H7 (cell line): ENCODE measurements at regions not wholly inside any gene's neighbourhood (a gene's known extent, or its start where the extent isn't known, plus 50 kb on each side); places are given as distances from the start of the nearest gene placed in this dataset.
"Not testable (repeated sequence)": the region's sequence is repeated elsewhere in the genome, so short reads cannot be mapped to it uniquely, and the experiment has no call there.

Experiments
- DNase-seq: peaks from one replicate; pipeline ENCODE4 v3.0.0; 2012
- H3K27me3 ChIP-seq: 2 replicates; pipeline ENCODE4 v1.6.0; 2011; ENCODE audit warnings: mild to moderate bottlenecking, low read length; ENCODE audit not compliant: control insufficient read depth, insufficient read depth
- H3K36me3 ChIP-seq: replicated peaks from 2 replicates; pipeline ENCODE4 v1.5.1; 2011; ENCODE audit warnings: low read length; ENCODE audit not compliant: control insufficient read depth, insufficient read depth
- H3K4me3 ChIP-seq: 2 replicates; pipeline ENCODE4 v1.5.1; 2011; ENCODE audit warnings: low read depth, mild to moderate bottlenecking, control low read depth, low read length, moderate library complexity; ENCODE audit not compliant: insufficient read depth

DNA sequence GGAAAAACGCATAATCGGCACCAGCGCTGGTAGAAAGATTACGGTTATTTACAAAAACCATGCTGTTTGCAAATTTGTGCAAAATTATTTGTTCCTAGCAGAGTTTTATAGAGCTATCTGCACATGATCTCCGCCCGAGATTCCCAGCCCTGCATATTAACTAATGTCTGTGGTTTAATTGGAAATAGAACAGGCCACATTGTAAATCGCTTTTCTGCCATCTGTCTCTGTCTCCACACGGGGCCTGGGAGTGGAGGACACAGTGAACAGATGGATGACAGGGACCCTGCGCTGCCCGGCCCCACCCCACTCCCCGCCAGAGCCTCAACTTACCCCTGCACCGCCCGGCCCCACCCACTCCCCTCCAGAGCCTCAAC, 126.9 kb downstream of the FAM53A start:
- Histone ChIP-seq H3K27me3 (no peaks in the 10 kb centered on the region), H3K36me3 (no peaks in the 10 kb centered on the region), H3K4me3 (no peak overlapping the region)
- no peak for DNase-seq

- peak; percentile 86 for DNase-seq
- H3K4me3 ChIP-seq, result no peak overlapping the region
- no peaks in the 10 kb centered on the region for H3K36me3 ChIP-seq
- no peaks in the 10 kb centered on the region for H3K27me3 ChIP-seq
Observed at GRCh38 chr4:1556541-1557220, 127.4 kb downstream of the FAM53A start.

DNA sequence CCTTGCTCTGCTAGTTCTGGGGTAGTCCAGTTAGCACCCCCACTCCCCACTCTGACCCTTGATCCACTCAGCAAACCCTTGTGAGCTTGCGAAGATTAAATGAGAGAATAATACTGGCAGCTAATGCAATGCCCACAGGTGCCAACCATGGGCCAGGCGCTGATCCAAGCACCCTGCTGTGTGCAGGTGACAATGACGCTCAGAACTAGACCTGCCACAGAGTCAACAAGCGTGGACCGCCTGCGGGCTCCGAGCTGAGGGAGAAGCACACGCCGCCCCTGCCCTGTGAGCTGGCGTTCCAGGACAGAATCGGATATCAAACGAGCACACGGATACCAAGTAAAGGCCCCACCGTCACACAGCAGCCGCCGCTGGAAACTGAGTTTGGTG, 129.2 kb downstream of the FAM53A start:
- no peak overlapping the region for H3K4me3 ChIP-seq
- H3K27me3 ChIP-seq, result no peaks in the 10 kb centered on the region
- H3K36me3 ChIP-seq, result no peaks in the 10 kb centered on the region
- no peak for DNase-seq

- Histone ChIP-seq H3K36me3 (no peaks in the 10 kb centered on the region), H3K27me3 (no peaks in the 10 kb centered on the region), H3K4me3 (no peak overlapping the region)
- DNase-seq, result no peak
Observed at GRCh38 chr4:1554246-1554875, 129.8 kb downstream of the FAM53A start.

GRCh38 chr4:1553365-1553764, 130.7 kb downstream of the FAM53A start:
- Histone ChIP-seq H3K27me3 (no peaks in the 10 kb centered on the region), H3K36me3 (no peaks in the 10 kb centered on the region), H3K4me3 (no peak overlapping the region)
- no peak for DNase-seq

DNA sequence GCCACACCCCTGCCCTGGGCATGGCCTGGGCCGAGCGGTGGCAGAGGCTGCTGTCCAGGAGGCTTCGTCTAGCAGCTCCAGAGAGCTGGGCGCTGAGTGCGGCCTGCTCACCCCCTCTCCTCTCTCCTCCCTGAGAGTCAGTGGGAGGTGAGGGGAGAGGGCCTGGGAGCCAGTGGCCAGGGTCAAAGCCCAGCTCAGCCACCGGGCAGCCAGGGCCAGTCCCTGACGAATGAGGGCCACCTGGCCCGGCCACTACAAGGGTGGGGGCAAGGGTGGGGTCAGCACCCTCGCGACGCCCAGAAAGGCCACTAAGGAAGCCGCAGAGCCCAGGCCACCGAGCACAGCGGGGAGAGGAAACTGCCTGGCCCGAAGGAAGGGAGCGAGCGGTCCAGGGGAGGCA, 131.7 kb downstream of the FAM53A start:
- Histone ChIP-seq H3K27me3 (no peaks in the 10 kb centered on the region), H3K4me3 (no peak overlapping the region), H3K36me3 (no peaks in the 10 kb centered on the region)
- no peak for DNase-seq

GRCh38 chr4:1551211-1551610, 132.9 kb downstream of the FAM53A start:
- H3K36me3 ChIP-seq, result no peaks in the 10 kb centered on the region
- no peak overlapping the region for H3K4me3 ChIP-seq
- H3K27me3 ChIP-seq, result no peaks in the 10 kb centered on the region
- DNase-seq, result no peak

DNA sequence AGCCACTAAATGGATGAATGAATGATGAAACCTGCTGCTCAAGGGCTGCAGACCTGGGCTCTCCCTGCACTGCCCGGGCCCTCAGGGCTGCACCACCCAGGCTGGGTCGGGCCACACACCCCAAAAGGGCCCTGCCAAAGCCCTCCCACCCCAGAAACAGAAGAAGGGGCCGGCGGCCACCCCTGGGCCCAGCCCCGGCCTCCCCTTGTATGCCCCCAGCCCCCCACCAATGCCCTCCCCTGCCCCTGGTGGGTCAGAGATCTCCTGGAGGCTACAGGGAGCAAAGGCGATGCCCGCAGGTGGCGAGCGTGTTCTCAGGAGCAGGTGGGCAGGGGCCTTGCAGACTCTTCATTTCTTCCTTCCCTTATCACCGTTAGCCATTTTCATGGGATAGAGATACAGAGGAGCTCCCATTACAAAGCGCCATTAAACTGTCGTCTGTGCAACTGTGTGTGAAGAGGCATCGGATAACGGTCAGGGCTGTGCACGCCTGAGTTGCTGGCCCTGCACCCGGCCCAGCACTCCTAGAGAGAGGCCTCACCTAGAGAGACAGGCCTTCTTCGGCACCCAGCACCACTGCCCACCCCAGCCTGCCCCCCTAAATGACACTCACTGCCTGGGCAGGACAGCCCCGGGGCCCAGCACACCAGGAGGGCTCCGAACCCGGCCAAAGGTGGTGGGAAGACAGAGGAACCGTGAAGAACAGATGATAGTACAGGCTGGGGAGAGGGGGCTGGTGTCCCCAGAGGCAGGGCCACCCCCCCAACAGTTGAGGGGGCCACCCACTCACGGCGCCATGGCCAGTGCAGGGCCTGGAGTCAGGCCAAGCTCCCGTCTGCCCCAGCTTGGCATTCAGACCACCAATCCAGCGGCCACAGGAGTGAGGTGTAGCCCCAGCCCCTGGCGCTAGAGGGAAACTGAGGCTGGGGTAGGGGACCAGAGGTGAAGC, 133.7 kb downstream of the FAM53A start:
- no peak for DNase-seq
- Histone ChIP-seq H3K27me3 (no peaks in the 10 kb centered on the region), H3K36me3 (no peaks in the 10 kb centered on the region), H3K4me3 (no peak overlapping the region)

DNA sequence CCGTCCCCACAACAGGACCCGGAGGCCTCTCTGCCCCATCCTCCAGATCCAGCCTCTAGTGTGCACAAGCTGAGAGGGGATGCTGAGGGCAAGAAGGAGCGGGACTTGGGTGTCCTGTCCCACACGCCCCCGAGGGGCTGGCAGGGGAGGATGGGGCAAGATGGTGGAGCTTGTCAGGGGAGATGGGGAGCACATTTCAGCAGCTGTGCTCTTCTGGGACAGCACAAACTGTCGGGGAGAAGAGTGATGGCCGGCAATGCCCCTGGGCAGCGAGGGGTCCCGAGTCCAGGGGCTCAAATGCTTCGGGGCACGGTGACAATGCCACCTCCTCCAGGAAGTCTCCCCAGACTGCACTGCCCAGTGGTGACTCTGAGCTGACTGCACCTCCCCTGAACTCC, 134.5 kb downstream of the FAM53A start:
- no peak for DNase-seq
- no peaks in the 10 kb centered on the region for H3K36me3 ChIP-seq
- H3K4me3 ChIP-seq, result no peak overlapping the region
- no peaks in the 10 kb centered on the region for H3K27me3 ChIP-seq

DNA sequence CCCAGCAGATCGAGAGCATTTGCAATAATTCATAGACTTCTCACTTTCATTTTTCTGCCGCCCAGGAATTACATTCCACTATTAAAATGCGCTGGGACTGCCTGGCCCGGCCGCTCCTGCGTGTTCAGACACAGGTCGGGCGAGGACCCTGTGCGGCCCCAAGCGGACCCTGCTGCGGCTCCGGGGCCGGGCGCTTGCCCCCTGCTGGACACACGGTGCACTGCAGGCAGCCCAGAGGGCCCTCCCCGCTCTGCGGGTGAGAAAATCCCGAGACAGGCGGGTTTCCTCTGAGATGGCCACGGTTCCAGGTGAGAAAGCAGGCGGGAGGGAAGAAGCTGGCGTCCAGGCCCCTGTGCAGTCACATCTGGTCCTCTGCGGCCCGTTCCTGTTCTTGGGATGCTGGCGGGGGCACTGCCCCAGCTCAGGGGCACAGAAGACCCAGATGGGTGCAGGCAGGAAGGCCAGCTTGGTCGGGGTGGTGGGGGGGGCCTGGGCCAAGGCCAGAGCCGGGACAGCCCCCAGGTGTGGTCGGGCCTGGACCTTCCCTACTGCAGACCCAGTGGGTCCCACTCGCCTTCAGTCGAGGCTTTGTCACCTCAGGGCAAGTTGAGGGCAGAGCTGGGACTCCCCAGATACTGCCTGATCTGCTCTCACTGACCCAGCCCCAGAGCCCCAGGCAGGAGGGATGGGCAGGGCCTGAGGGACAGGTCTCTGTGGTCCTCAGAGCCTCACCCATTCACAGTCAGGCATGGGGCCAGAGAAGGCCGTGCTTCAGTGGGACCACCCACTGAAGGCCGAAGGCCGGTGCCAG, 135.1 kb downstream of the FAM53A start:
- not testable (repeated sequence) for H3K4me3 ChIP-seq, H3K27me3 ChIP-seq, H3K36me3 ChIP-seq
- peak; percentile 95 for DNase-seq

DNA sequence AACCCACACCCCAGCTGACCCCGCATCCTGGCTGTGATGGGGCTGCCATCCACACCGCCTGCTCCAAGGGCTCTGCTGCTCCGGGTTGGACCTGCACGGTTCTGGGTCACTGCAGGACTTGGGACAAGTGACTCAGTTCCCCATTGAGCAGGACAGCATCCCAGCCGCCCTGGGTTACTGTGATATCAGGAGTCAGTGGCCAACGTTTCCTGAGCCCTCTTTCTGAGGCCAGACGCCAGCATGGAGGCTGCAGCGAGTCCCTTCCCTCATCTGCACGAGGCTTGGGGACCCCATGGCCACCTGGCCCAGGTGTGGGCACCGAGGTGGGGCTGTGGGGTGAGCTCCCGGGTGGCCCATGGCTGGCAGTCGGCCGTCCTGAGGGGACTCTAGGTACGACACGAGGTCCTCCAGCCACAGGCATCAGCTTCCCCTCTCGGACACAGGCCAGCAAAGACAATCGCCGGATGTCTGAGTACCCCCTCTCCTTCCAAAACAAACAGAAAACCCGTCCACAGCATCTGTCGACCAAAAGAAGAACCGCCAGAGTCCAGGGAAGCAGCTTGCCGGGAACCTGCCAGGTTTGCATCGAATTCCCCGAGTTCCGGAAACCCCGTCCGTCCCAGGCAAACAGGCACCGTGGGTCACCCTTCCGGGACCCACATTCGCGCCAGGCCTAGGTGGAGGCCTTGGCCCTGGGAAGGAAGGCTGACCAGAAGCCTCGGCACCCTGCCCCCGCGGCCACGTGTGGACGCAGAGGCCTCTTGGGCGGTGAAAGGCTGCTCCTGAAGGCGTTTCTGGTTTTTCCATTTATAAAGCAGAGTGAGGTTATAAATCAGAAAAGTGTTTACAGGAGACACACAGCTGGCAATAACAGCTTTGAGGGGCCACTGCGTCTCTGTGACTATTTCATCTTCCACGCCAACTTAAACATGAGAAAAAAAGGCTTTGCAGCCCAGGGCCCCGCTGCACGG, 136.0 kb downstream of the FAM53A start:
- H3K4me3 ChIP-seq, result no peak overlapping the region
- DNase-seq, result no peak
- no peaks in the 10 kb centered on the region for H3K36me3 ChIP-seq
- H3K27me3 ChIP-seq, result no peaks in the 10 kb centered on the region

DNA sequence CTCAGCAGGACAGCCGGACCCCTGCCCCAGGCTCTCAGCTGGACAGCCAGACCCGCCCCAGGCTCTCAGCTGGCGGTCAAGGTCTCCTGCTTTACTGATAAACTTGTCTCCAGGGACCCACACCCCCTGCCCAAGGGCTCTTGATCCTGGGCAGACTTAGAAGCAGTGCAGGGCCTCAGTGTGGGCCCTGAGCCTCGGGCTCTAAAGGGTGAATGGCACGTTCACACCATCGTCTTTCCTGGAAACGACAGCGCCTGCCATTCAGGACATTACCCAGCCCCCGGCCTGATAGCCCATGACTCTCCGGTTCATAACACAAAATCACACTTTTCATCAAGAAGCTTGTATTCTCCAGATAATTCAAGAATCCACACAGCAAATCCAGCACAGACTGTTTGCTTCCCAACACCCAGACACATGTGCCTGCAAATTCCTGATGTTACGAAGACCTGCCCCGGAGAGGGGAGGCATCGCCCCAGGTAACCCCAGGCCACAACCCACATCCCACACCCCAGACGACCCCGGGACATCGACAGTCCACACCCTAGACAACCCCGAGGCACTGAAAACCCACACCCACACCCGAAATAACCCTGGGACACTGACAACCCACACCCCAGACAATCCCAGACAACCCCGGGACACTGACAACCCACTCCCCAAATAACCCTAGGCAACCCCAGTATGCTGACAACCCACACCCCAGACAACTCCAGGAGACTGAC, 136.8 kb downstream of the FAM53A start:
- Histone ChIP-seq H3K4me3 (no peak overlapping the region), H3K36me3 (no peaks in the 10 kb centered on the region), H3K27me3 (no peaks in the 10 kb centered on the region)
- DNase-seq, result no peak

- H3K36me3 ChIP-seq, result no peaks in the 10 kb centered on the region
- no peaks in the 10 kb centered on the region for H3K27me3 ChIP-seq
- no peak for DNase-seq
- no peak overlapping the region for H3K4me3 ChIP-seq
Observed at GRCh38 chr4:1544861-1545281, 138.6 kb upstream of the NKX1-1 start.
